AG09309 (cell line): ENCODE measurements at regions not wholly inside any gene's neighbourhood (a gene's known extent, or its start where the extent isn't known, plus 50 kb on each side); places are given as distances from the start of the nearest gene placed in this dataset.

Experiments used
- DNase-seq: peaks from one replicate; pipeline ENCODE4 v3.0.0-alpha.2; 2010; ENCODE audit warnings: low read depth
- H3K4me3 ChIP-seq: 2 replicates; pipeline ENCODE4 v1.5.1; 2011; ENCODE audit warnings: mild to moderate bottlenecking, low read depth, low read length, moderate library complexity; ENCODE audit not compliant: control insufficient read depth
- TF ChIP-seq, protein P1 (sequence below): IDR thresholded peaks from 2 replicates; pipeline ENCODE4 v1.5.1; 2011; ENCODE audit warnings: mild to moderate bottlenecking, low read depth, low read length, inconsistent platforms; ENCODE audit not compliant: insufficient read depth, control insufficient read depth; ENCODE audit errors: missing control alignments

DNA sequence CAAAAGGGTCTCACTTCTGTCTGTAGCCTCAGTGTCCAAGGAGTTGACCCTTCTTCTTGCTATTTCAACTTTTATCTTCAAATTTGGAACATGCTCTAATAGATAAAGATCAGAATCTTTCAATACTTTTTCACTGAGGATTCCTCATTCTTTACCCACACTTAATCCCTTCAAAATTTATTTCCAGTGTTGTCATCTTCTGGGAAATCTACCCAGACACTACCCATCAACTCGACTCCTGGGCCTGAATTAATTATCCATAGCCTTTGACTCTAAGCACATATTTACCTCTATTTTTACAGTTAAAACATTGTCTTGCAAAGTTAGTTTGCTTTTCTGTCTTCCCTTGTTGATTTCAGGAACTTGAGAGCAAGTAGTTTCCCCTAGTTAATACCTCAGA, 1022.5 kb downstream of the PCDH9 start:
- no peak for DNase-seq
- TF ChIP-seq, protein P1, sequence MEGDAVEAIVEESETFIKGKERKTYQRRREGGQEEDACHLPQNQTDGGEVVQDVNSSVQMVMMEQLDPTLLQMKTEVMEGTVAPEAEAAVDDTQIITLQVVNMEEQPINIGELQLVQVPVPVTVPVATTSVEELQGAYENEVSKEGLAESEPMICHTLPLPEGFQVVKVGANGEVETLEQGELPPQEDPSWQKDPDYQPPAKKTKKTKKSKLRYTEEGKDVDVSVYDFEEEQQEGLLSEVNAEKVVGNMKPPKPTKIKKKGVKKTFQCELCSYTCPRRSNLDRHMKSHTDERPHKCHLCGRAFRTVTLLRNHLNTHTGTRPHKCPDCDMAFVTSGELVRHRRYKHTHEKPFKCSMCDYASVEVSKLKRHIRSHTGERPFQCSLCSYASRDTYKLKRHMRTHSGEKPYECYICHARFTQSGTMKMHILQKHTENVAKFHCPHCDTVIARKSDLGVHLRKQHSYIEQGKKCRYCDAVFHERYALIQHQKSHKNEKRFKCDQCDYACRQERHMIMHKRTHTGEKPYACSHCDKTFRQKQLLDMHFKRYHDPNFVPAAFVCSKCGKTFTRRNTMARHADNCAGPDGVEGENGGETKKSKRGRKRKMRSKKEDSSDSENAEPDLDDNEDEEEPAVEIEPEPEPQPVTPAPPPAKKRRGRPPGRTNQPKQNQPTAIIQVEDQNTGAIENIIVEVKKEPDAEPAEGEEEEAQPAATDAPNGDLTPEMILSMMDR = no peak
- no peak overlapping the region for H3K4me3 ChIP-seq

DNA sequence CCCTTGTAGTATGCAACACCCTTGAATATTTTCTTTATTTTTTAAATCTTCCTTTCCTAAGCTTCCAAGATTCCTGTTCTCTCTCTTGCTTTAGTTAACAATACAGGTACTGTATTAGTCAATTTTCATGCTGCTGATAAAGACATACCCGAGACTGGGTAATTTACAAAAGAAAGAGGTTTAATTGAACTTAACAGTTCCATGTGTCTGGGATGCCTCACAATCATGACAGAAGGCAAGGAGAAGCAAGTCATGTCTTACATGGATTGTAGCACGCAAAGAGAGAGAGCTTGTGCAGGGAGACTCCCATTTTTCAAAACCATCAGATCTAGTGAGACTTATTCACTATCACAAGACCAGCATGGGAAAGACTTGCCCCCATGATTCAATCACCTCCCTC, 1024.3 kb downstream of the PCDH9 start:
- TF ChIP-seq, protein P1 = no peak
- no peak for DNase-seq
- H3K4me3 ChIP-seq = no peak overlapping the region

DNA sequence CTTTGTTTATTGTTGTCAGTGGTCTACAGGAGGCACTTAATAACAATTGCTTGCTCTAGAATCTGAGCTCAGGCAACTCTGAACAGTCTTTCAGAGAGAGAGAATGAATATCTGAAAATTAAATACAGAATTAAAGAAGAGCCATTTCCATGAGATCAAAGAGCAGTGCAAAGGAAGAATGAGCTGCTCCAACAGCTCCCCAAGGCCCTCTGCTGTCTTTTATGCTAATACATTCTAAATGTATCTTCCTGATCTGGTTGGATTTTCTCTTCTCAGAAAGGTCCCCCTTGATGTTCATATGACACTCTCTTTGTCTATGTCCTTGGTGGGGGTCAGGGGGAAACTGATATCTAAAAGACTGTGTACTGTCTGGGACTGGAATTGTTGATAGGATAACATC, 1029.6 kb downstream of the PCDH9 start:
- H3K4me3 ChIP-seq = no peak overlapping the region
- no peak for DNase-seq
- TF ChIP-seq, protein P1 = peak; percentile 35

DNA sequence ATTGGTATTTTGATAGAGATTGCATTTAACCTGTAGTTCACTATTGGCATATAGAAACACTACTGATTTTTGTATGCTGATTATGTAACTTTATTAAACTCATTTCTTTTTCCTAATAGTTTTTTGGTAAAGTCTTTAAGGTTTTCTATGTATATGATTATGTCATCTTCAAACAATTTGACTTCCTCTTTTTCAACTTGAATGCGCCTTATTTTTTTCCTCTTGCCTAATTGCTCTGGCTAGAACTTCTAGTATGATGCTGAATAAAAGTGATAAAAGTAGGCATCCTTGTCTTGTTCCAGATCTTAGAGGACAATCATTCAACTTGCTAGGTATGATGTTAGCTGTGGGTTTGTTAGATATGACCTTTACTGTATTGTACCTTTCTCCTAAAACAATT, 1034.9 kb downstream of the PCDH9 start:
- no peak for DNase-seq
- TF ChIP-seq, protein P1 = no peak
- no peak overlapping the region for H3K4me3 ChIP-seq

DNA sequence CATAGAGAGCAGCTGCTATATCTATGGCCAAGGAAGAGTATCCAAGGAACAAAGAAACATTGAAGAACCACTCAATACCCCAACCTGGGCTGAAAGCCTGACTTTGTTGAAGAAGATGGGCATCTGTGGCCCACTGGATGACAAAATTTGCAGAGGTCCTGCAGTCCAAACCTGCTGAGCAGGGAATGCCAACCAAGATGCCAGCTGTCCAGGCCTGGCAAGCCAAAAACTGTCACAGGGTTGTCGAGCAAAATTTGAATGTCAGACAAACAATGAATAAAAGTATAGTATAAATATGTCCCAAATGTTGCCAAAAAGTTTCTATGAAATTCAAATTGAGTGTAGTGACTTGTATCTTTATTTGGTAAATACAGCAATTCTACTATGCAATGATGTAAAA, 1040.2 kb downstream of the PCDH9 start:
- no peak for DNase-seq
- no peak overlapping the region for H3K4me3 ChIP-seq
- TF ChIP-seq, protein P1 = no peak

DNA sequence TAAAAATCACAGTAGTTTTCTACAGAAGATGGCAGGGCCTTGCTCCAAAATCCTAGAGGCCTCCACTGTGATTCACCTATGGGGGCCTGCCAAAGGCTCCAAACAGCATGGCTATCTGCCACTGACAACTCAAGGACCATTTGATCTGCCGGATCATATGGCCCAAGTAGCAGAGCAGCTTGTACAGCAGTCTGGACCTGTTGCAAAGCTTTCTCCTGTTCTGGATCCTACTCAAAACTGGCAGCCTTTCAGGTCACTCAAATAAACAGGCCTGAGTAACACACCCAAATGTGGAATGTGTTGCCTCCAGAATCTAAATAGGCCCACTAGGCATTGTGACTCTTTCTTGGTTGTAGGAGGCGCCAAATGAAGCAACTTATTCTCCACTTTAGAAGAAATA, 1049.3 kb downstream of the PCDH9 start:
- no peak overlapping the region for H3K4me3 ChIP-seq
- DNase-seq = no peak
- TF ChIP-seq, protein P1 = no peak

DNA sequence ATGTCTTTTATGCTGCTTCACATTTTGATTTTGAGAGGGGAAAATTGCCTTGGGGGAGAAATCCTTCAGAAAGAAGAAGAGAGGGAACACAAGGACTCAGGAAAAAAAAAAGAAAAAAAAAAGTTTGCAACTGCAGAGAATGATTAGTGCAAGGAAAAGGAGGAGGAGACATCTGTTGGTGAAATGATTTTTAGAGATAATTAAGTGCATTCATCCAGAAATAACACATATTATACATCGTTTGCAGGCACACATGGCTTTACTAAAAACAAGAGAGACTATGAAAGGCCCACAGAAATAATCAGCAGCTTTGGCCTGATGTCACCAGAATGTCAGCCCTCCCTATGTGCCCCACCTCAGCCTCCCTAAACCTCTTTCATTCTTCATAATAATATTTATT, 1058.2 kb downstream of the PCDH9 start:
- TF ChIP-seq, protein P1 = no peak
- H3K4me3 ChIP-seq = no peak overlapping the region
- no peak for DNase-seq
